Muscle of leg (tissue), 3 donors: ENCODE measurements at regions not wholly inside any gene's neighbourhood (a gene's known extent, or its start where the extent isn't known, plus 50 kb on each side); places are given as distances from the start of the nearest gene placed in this dataset.

Experiments used
- DNase-seq: peaks from one replicate; pipeline ENCODE4 v3.0.0; 2013
- H3K27ac ChIP-seq: one replicate; pipeline ENCODE4 v1.5.1; 2013; ENCODE audit warnings: mild to moderate bottlenecking, low read length, control low read depth
- H3K27me3 ChIP-seq: one replicate; pipeline ENCODE4 v1.6.1; 2013; ENCODE audit warnings: low read length; ENCODE audit not compliant: control insufficient read depth, insufficient read depth
- H3K36me3 ChIP-seq: one replicate; pipeline ENCODE4 v1.6.1; 2013; ENCODE audit warnings: low read length; ENCODE audit not compliant: control insufficient read depth, insufficient read depth
- H3K4me1 ChIP-seq: one replicate; pipeline ENCODE4 v1.6.1; 2013; ENCODE audit warnings: low read length; ENCODE audit not compliant: control insufficient read depth, insufficient read depth
- H3K4me3 ChIP-seq: one replicate; pipeline ENCODE4 v1.5.1; 2013; ENCODE audit warnings: low read length, control low read depth
- H3K9me3 ChIP-seq: replicated peaks from 2 replicates; pipeline ENCODE4 v1.6.1; 2013; ENCODE audit warnings: low read depth, low read length; ENCODE audit not compliant: control insufficient read depth
- WGBS: methylation state at CpG from one replicate; pipeline ENCODE4 v1.1.5; 2013; ENCODE audit warnings: missing lambda C conversion rate; ENCODE audit not compliant: insufficient coverage; 5-methylcytosine and 5-hydroxymethylcytosine counted together

DNA sequence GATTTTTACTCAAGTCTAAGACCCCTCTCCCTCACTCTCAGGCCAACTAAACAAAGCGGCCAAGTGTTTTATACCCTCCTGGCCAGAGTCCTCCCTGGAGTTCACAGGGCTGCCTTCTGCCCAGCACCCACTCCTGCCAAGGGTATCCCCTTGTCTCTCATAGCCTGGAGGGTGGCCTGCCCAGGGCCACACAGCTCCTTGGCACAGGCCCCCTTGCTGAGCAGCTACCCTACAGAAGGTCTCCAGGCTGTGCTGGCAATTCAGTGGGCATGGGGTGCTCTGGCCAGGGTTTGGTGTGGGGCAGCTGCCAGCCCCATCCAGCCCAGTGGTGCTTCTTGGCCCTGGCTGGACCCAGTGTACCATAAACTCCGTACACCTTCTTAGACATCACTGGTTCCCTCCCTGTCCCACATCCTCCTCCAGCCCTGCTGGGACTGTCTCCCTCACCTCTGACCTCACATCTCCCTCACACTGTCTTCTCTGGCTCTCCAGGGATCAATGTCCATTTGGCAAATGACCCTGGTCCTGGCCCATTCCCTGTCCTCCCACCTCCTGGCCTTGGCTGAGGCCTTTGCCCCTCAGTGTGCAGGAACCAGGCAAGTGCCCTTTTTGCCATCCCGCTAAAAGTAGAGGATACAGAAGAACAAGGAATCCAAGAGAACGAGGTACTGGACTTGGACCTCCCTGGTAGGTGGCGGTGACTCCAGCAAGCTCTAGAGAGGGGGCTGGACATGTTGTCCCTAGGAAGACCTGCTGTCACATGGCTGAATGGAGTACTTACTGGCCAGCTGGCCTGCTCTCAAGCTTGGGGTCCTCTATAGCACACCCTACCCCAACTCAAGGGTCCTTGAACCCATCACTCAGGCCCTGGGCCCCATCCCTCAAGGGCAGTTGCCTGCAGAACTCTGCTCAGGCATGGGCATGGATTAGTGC, 50.0 kb upstream of the TRPM1 start:
- WGBS = 82% methylated on average over 5 of the region's 5 CpGs
- Histone ChIP-seq H3K9me3 (no peaks in the 10 kb centered on the region), H3K36me3 (no peaks in the 10 kb centered on the region), H3K27ac (no peak overlapping the region), H3K4me1 (no peaks in the 10 kb centered on the region), H3K4me3 (no peak overlapping the region), H3K27me3 (no peaks in the 10 kb centered on the region)
- DNase-seq = no peak

DNA sequence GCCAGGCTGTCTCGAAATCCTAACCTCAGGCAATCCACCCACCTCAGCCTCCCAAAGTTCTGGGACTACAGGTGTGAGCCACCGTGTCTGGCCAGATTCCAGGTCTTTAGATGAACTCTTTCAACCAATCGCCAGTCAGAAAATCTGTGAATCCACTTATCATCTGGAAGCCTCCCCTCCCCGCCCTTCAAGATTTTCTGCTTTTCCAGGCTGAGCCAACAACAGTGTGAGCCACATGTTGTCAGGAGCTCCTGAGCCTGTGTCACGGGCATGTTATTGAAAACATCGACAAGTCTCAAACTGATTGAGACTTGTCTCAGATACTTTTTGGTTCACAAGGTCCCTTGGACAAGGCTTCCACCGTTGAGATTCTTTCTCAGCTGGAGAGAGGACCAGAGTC, 52.0 kb upstream of the TRPM1 start:
- WGBS = 84% methylated on average over 7 of the region's 7 CpGs
- Histone ChIP-seq H3K27me3 (no peaks in the 10 kb centered on the region), H3K36me3 (no peaks in the 10 kb centered on the region), H3K4me3 (no peak overlapping the region), H3K9me3 (no peaks in the 10 kb centered on the region), H3K27ac (no peak overlapping the region), H3K4me1 (no peaks in the 10 kb centered on the region)
- no peak for DNase-seq

DNA sequence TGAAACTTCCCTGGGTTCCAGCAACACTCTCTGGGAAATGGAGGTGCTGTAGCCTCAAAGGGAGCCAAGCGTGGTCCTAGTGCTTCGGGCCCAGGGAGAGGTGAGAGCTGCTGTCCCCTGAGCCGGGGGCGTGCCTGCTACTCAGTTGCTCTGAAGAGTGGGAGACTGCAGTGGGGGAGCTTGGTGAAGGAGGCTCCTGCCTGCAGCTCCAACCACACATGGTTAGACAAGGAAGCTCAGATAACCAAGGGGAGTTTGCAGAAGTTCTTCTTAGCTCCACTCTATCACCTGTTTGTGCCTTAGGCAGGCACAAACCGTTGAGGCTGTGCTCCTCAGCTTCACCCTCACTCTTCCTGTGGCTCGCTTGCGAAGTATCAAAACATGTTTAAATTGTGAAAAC, 53.6 kb upstream of the TRPM1 start:
- WGBS = 60% methylated on average over 1 of the region's 7 CpGs
- Histone ChIP-seq H3K4me3 (no peak overlapping the region), H3K9me3 (no peaks in the 10 kb centered on the region), H3K27ac (no peak overlapping the region), H3K4me1 (no peaks in the 10 kb centered on the region), H3K27me3 (no peaks in the 10 kb centered on the region), H3K36me3 (no peaks in the 10 kb centered on the region)
- no peak for DNase-seq

DNA sequence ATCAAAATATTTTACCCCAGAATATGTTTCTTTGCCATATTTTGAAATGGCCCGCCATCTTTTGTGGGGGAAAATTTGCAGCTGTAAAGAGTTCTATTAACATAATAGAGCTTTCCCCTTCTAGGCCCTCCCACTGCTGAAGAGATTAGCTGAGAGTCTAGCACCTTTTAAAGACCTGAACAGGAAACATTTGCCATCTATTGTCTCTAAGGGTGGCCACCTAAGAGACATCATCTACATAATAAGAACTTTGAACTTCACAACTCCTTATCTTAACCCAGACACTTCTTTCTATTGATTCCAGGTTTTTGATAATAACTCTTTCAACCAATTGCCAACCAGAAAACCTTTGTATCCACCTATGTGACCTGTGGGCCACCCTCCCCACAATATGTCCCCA, 54.7 kb upstream of the TRPM1 start:
- H3K27ac ChIP-seq = no peak overlapping the region
- H3K4me3 ChIP-seq = no peak overlapping the region
- no peak for DNase-seq
- no CpG with 5 or more reads among the region's 1 CpG for WGBS
- no peaks in the 10 kb centered on the region for H3K27me3 ChIP-seq
- no peaks in the 10 kb centered on the region for H3K4me1 ChIP-seq
- no peaks in the 10 kb centered on the region for H3K9me3 ChIP-seq
- no peaks in the 10 kb centered on the region for H3K36me3 ChIP-seq

DNA sequence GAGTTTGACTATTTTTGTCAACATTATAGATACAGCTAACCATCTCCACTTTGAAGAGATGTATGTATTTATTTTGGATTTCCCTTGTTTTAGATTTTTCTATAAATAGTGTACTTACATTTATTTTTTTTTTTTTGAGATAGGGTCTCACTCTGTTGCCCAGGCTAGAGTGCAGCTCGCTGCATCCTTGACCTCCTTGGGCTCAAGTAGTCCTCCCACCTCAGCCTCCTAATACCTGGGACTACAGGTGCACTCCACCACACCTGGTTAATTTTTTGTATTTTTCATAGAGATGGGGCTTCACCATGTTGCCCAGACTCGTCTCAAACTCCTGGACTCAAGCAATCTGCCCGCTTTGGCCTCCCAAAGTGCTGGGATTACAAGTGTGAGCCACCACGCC, 55.3 kb upstream of the TRPM1 start:
- no peaks in the 10 kb centered on the region for H3K9me3 ChIP-seq
- no peak for DNase-seq
- H3K4me3 ChIP-seq = no peak overlapping the region
- no peaks in the 10 kb centered on the region for H3K27me3 ChIP-seq
- WGBS = no CpG with 5 or more reads among the region's 4 CpGs
- no peak overlapping the region for H3K27ac ChIP-seq
- H3K36me3 ChIP-seq = no peaks in the 10 kb centered on the region
- no peaks in the 10 kb centered on the region for H3K4me1 ChIP-seq

DNA sequence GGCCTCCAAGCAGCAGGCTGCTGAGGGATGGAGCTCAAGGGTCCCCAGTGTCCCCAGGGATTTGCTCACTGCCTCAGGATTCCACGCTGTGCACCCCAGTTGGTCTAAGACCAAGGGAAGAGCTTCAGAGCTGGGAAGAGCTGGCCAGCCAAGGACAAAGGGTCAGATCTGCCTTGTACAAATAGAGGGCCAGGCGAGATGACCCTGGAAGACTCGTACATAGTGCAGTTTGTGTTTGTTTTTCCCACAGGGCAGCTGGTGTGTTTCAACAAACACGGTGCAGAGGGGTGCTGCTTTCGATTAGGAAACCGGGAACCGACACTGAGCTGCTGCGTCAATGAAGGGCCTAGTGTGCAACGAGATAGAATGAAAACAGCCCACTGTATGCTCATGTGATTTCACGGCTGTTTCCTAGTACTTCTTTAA, 56.1 kb upstream of the TRPM1 start:
- H3K36me3 ChIP-seq = no peaks in the 10 kb centered on the region
- 71% methylated on average over 9 of the region's 10 CpGs for WGBS
- no peaks in the 10 kb centered on the region for H3K27me3 ChIP-seq
- no peaks in the 10 kb centered on the region for H3K4me1 ChIP-seq
- H3K4me3 ChIP-seq = no peak overlapping the region
- H3K27ac ChIP-seq = no peak overlapping the region
- H3K9me3 ChIP-seq = no peaks in the 10 kb centered on the region
- no peak for DNase-seq

DNA sequence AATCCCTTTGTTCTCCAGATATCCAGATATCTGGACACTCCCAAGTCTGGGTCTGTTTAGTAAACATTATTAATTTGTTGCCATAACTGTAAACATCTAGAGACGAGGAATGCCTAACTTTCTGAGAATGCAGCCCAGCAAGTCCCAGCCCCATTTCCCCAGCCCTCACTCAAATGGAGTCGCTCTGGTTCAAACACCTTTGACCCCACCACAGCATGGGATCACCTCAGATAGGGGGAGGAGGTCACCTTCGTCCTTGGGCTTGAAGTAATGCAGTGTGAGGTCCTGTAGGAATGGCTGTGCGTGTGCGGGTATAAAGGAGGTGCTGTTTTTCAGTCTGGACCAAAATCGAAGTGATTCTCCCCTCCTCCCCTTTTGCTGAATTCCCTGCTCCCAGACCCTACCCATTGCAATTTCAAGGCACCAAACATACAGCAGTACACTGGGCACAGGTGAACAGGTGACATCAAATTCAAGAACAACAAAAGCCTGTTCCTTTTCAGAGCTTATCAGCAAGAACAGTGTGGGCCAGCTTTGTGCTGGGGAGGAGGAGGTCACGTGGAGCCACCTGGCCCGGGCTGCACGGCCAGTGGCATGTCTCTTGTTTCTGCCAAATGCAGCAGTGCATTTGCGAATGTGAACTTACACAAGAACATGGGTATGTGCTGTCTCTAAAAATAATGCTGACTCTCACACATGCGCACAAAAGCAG, 57.5 kb upstream of the TRPM1 start:
- H3K36me3 ChIP-seq = no peaks in the 10 kb centered on the region
- no peaks in the 10 kb centered on the region for H3K9me3 ChIP-seq
- DNase-seq = peak; percentile 5
- whole genome bisulfite sequencing = 43% methylated on average over 5 of the region's 11 CpGs
- H3K4me1 ChIP-seq = no peaks in the 10 kb centered on the region
- H3K4me3 ChIP-seq = no peak overlapping the region
- H3K27me3 ChIP-seq = no peaks in the 10 kb centered on the region
- no peak overlapping the region for H3K27ac ChIP-seq

DNA sequence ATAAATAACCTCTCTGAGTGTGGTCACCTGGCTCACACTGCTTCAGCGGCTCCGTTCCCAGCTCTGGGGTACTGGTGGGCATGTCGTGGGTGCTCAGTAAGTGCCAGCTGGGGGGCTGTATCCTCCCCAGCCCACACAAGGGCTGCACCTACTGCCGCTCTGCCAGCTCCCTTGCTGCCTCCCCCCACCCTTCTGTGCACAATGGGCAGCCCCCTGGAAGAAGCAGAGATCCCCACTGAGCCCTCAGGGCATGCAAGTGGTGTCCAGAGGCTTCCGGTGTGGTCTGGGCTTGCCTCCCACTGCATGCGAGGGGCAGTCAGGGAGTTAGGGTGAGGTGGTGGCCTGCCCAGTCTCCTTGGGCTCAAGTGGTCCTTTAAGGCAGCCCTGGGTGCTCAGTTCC, 58.3 kb upstream of the TRPM1 start:
- 79% methylated on average over 6 of the region's 6 CpGs for WGBS
- no peaks in the 10 kb centered on the region for H3K9me3 ChIP-seq
- H3K36me3 ChIP-seq = no peaks in the 10 kb centered on the region
- H3K27ac ChIP-seq = no peak overlapping the region
- H3K4me1 ChIP-seq = no peaks in the 10 kb centered on the region
- no peaks in the 10 kb centered on the region for H3K27me3 ChIP-seq
- no peak for DNase-seq
- H3K4me3 ChIP-seq = no peak overlapping the region

DNA sequence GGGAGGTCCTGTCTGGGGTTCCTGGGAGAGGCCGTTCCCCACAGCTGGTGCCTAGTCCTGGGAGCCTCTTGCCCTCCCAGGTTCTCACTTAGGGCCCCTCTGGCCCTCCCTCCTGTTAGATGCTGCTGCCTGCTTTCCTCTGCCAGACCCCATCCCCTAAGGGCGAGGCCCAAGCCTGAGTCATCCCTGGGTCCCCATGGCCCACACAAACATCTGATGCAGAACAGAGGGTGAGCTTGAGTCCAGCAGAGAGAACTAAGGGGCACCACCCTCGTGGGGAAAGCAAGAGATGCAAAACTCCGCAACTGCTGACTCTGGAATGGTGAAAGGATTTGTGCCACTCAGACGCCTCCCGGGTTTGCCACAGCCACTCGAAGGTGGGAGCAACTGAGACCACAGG, 58.8 kb upstream of the TRPM1 start:
- H3K27me3 ChIP-seq = no peaks in the 10 kb centered on the region
- 79% methylated on average over 6 of the region's 7 CpGs for WGBS
- no peaks in the 10 kb centered on the region for H3K4me1 ChIP-seq
- H3K4me3 ChIP-seq = no peak overlapping the region
- no peak for DNase-seq
- H3K9me3 ChIP-seq = no peaks in the 10 kb centered on the region
- H3K27ac ChIP-seq = no peak overlapping the region
- no peaks in the 10 kb centered on the region for H3K36me3 ChIP-seq

DNA sequence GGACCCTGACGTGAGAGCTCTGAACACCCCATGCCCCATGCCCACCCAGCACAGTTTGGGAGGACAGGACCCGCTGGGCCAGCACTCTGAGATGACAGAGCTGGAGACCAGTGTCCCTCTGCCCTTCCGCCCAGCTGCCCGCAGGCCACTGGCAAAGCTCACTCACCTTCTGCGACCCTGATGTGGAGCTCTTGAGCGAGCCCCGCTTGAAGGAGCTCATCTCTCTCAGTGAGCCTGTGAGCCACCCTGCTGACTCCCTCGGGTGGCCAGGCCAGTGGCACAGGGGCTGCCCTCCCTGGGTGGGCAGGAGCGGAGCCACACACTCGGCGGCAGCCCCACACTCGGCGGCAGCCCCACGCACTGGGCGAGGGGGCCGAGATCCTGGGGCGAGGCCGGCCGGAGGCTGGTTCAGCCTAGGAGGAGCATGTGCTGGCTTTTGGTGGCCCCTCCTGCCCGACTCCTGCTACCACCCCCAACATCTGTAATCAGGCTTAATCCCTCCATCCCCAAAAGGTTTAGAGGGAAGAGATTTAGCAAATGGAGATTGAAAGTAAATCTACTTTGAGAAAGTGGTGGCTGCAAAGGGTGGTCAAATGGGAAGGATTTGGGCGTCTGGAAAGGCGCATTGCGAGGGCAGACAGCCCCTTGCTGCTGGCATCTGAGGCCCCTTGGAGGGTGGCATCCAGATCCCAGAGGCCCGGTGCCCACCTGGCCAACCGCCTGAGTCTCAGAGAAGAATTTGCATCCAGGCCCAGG, 59.4 kb upstream of the TRPM1 start:
- Histone ChIP-seq H3K4me3 (no peak overlapping the region), H3K27me3 (no peaks in the 10 kb centered on the region), H3K9me3 (no peaks in the 10 kb centered on the region), H3K4me1 (no peaks in the 10 kb centered on the region), H3K36me3 (no peaks in the 10 kb centered on the region), H3K27ac (no peak overlapping the region)
- WGBS = 88% methylated on average over 16 of the region's 25 CpGs
- no peak for DNase-seq
